ENCODE measurements at regions not wholly inside any gene's neighbourhood (a gene's known extent, or its start where the extent isn't known, plus 50 kb on each side); places are given as distances from the start of the nearest gene placed in this dataset.

GRCh38 chr6:25144919-25145318 lies 134.3 kb upstream of the CARMIL1 start:
- no peak for DNase-seq (ENCODE audit: low read depth)

GRCh38 chr6:25147223-25147622 lies 132.0 kb upstream of the CARMIL1 start:
- H3K4me3 ChIP-seq (ENCODE audit: control insufficient read depth, low read depth, low read length) = no peak overlapping the region

More at GRCh38 chr6:25144919-25145318, 134.3 kb upstream of the CARMIL1 start:
- no peak overlapping the region for H3K4me3 ChIP-seq (ENCODE audit: control insufficient read depth, low read depth, low read length)
- no peak for TF ChIP-seq CTCF (IDR thresholded peaks at IDR 0.05; ENCODE audit: control insufficient read depth, insufficient read depth, low read depth, low read length, missing control alignments)

GRCh38 chr6:25150031-25150430 lies 129.1 kb upstream of the CARMIL1 start:
- no peak for DNase-seq (ENCODE audit: low read depth)
- no peak overlapping the region for H3K4me3 ChIP-seq (ENCODE audit: control insufficient read depth, low read depth, low read length)
- TF ChIP-seq CTCF (IDR thresholded peaks at IDR 0.05; ENCODE audit: control insufficient read depth, insufficient read depth, low read depth, low read length, missing control alignments) = no peak

More at GRCh38 chr6:25147223-25147622, 132.0 kb upstream of the CARMIL1 start:
- TF ChIP-seq CTCF (IDR thresholded peaks at IDR 0.05; ENCODE audit: control insufficient read depth, insufficient read depth, low read depth, low read length, missing control alignments) = no peak
- DNase-seq (ENCODE audit: low read depth) = no peak

GRCh38 chr6:25150863-25151262 lies 128.3 kb upstream of the CARMIL1 start:
- no peak overlapping the region for H3K4me3 ChIP-seq (ENCODE audit: control insufficient read depth, low read depth, low read length)
- DNase-seq (ENCODE audit: low read depth) = no peak
- TF ChIP-seq CTCF (IDR thresholded peaks at IDR 0.05; ENCODE audit: control insufficient read depth, insufficient read depth, low read depth, low read length, missing control alignments) = no peak

- no peak overlapping the region for H3K4me3 ChIP-seq (ENCODE audit: control insufficient read depth, low read depth, low read length)
- no peak for DNase-seq (ENCODE audit: low read depth)
- TF ChIP-seq CTCF (IDR thresholded peaks at IDR 0.05; ENCODE audit: control insufficient read depth, insufficient read depth, low read depth, low read length, missing control alignments) = no peak
Observed at GRCh38 chr6:25153079-25153478, 126.1 kb upstream of the CARMIL1 start.

- no peak for TF ChIP-seq CTCF (IDR thresholded peaks at IDR 0.05; ENCODE audit: control insufficient read depth, insufficient read depth, low read depth, low read length, missing control alignments)
- H3K4me3 ChIP-seq (ENCODE audit: control insufficient read depth, low read depth, low read length) = no peak overlapping the region
- no peak for DNase-seq (ENCODE audit: low read depth)
Observed at GRCh38 chr6:25154034-25154596, 125.1 kb upstream of the CARMIL1 start.

- TF ChIP-seq CTCF (IDR thresholded peaks at IDR 0.05; ENCODE audit: control insufficient read depth, insufficient read depth, low read depth, low read length, missing control alignments) = no peak
- DNase-seq (ENCODE audit: low read depth) = no peak
- H3K4me3 ChIP-seq (ENCODE audit: control insufficient read depth, low read depth, low read length) = no peak overlapping the region
Observed at GRCh38 chr6:25155211-25155610, 124.0 kb upstream of the CARMIL1 start.

Data from AG09309 (cell line).